Heart right ventricle (tissue), 16 donors: ENCODE measurements at regions not wholly inside any gene's neighbourhood (a gene's known extent, or its start where the extent isn't known, plus 50 kb on each side); places are given as distances from the start of the nearest gene placed in this dataset.
A peak's percentile ranks its signal among the peaks of the same experiment; 100 is the strongest.

ENCODE experiments used
- ATAC-seq, 8 donors: fragments of 200-7000 bp; cut with Tn5 transposase; one replicate each; pipeline ENCODE4 v1.9.1; 2020; ENCODE audit warnings: mild to moderate bottlenecking in 8 of 8, moderate library complexity in 8 of 8, moderate number of reproducible peaks in 1 of 8
- DNase-seq, 2 donors: peaks; one replicate each; pipeline ENCODE4 v3.0.0-alpha.2; 2020
- H3K27ac ChIP-seq, 10 donors: fragments of 200-600 bp; sonication (generic) in 2 of 10; one replicate each; pipeline versions ENCODE4 v1.5.0 to v1.8.0; 2020 to 2022; ENCODE audit warnings: mild to moderate bottlenecking in 3 of 10
- H3K27me3 ChIP-seq, 7 donors: fragments of 200-600 bp; one replicate each; pipeline ENCODE4 v1.8.0; 2021 to 2022; ENCODE audit warnings: mild to moderate bottlenecking in 2 of 7
- H3K36me3 ChIP-seq, 9 donors: fragments of 200-600 bp; sonication (generic) in 1 of 9; one replicate each; pipeline versions ENCODE4 v1.5.0 to v1.8.0; 2020 to 2022; ENCODE audit warnings: mild to moderate bottlenecking in 2 of 9
- H3K4me1 ChIP-seq, 9 donors: fragments of 200-600 bp; sonication (generic) in 1 of 9; one replicate each; pipeline versions ENCODE4 v1.5.0 to v1.8.0; 2020 to 2022; ENCODE audit warnings: mild to moderate bottlenecking in 4 of 9
- H3K4me3 ChIP-seq, 10 donors: fragments of 200-600 bp; sonication (generic) in 2 of 10; one replicate each; pipeline versions ENCODE4 v1.5.0 to v1.8.0; 2020 to 2022; ENCODE audit warnings: mild to moderate bottlenecking in 7 of 10, moderate library complexity in 2 of 10
- H3K9me3 ChIP-seq, 11 donors: fragments of 200-600 bp in 10 of 11; sonication (generic) in 2 of 11; one replicate each; pipeline versions ENCODE4 v1.5.0 to v1.8.0; 2013 to 2022; ENCODE audit warnings: mild to moderate bottlenecking in 2 of 11, control low read depth in 1 of 11, moderate library complexity in 1 of 11
- WGBS, 2 donors: extraction: QIAGEN DNeasy Blood & Tissue Kit; methylation state at CpG; one replicate each; pipeline ENCODE4 v1.1.7; 2013; ENCODE audit warnings: inconsistent platforms in 1 of 2; 5-methylcytosine and 5-hydroxymethylcytosine counted together
- intact Hi-C, 10 donors: fragments of 100-400 bp; cut with DNase I; formaldehyde crosslinking; loops; one replicate each; pipeline versions ENCODE4 v1.11.1 to v1.14.2; 2022
- TF ChIP-seq, protein P1 (sequence below), 9 donors: fragments of 200-600 bp; sonication (generic) in 2 of 9; IDR thresholded peaks; one replicate each; pipeline versions ENCODE4 v1.5.0 to v1.8.0; 2021 to 2022; ENCODE audit warnings: antibody characterized with exemption in 9 of 9, mild to moderate bottlenecking in 5 of 9, moderate library complexity in 1 of 9
- donor health status: Arrhythmogenic right ventricular cardiomyopathy.
- donor health status: ischemic (EF 13 %, LVEDD 7.1; RV severe dilation, severe dysfunction).
- donor health status: healthy with polysubstance abuse.
- donor health status: DM: no; HTN: yes; CAD: no.
- donor health status: DM: no; HTN: no; CAD: no.
- donor health status: ischemic (EF 25% LVEDD 6.9; RV normal size, moderate dysfunction).
- donor health status: ischemic (EF 25% LVEDD 5.7; RV mildly dilated, moderate dysfunction).
- donor health status: healthy.
- donor health status: DM: yes; HTN: yes; CAD: no.
- donor health status: Ischemic cardiomyopathy.
- donor health status: ischemic (EF 35%, LVEDD 5.7; RV mildly dilated, moderate dysfunction).
- donor health status: nonischemic (EF 11% LVEDD 7.7; RV severe dilation, severe dysfunction).
- donor health status: DM: yes; HTN: yes; CAD: no.
- donor health status: PGD.
- donor health status: ischemic (EF 29% LVEDD 5.4; RV normal size, mild dysfunction).
- donor health status: nonischemic (EF 23%, LVEDD 6.1; RV moderate dilation, normal function).

DNA sequence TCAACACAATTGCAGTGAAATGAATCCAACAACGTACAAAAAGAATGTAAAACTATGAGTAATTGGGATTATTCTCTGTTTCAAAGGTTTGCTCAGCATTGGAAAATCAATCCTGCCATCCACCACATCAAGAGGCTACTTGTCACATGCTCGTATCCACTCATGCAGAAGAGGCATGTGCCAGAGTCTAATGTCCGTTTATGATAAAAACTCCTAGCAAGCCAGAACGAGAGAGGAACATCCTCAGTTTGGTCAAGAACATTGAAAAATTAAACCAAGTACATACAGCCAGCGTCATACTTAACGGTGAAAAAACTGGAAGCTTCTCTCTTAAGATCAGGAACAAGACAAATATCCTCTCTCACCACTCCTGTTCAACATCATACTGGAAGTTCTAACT lies 563.9 kb upstream of the TMEM132C start:
- Histone ChIP-seq H3K9me3 (peaks cover 0 to 6% (median 0%) of the 10 kb centered on the region in 11 donors), H3K4me3 (no peak overlapping the region), H3K27ac (no peak overlapping the region), H3K27me3 (peaks cover 0 to 11% (median 0%) of the 10 kb centered on the region in 7 donors), H3K4me1 (no peaks in the 10 kb centered on the region), H3K36me3 (no peaks in the 10 kb centered on the region)
- 68 to 74% methylated on average over 6 of the region's 6 CpGs for WGBS, 2 donors
- DNase-seq, result no peak
- intact Hi-C loops, result no loop called here
- no peak for ATAC-seq
- TF ChIP-seq, protein P1, sequence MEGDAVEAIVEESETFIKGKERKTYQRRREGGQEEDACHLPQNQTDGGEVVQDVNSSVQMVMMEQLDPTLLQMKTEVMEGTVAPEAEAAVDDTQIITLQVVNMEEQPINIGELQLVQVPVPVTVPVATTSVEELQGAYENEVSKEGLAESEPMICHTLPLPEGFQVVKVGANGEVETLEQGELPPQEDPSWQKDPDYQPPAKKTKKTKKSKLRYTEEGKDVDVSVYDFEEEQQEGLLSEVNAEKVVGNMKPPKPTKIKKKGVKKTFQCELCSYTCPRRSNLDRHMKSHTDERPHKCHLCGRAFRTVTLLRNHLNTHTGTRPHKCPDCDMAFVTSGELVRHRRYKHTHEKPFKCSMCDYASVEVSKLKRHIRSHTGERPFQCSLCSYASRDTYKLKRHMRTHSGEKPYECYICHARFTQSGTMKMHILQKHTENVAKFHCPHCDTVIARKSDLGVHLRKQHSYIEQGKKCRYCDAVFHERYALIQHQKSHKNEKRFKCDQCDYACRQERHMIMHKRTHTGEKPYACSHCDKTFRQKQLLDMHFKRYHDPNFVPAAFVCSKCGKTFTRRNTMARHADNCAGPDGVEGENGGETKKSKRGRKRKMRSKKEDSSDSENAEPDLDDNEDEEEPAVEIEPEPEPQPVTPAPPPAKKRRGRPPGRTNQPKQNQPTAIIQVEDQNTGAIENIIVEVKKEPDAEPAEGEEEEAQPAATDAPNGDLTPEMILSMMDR (IDR thresholded peaks at IDR 0.05), result no peak

DNA sequence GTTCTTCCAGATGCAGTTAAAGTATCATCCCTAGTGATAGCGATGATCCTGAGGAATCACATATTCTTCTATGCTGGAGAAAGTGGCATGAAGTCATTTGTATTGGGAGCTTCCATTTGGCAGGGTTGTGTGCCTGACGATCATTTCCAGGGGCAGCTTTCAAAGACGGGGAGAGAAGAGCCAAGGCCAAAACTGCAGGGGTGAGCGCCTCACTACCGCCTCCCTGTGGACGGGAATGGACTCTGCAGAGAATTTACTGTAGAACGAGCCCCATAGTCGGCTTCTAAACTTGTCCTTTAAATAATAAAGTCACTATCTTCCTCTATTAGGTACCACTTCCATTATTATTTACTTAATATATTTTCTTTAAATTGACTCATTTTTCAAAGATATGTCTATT lies 555.9 kb upstream of the TMEM132C start:
- ATAC-seq, result no peak
- no peaks in the 10 kb centered on the region for H3K36me3 ChIP-seq

DNA sequence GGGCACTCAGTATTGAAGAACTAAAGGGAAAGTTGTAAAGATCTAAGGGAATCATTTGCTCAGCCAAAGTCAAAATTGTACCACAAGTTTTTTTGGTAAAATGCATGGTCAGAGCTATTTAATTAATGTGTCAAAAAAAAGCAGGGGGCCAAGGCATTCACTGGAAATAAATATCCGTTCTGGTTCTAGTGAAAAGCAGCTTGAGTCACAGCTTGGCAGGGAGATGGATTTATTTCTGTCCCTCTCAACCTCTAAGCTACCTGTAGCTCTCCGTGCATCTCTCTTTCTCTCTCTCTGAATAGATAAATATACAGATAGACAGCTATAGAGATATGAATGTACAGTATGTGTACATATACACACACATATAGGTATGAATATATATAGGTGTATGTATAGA lies 554.4 kb upstream of the TMEM132C start:
- H3K4me3 ChIP-seq, result no peak overlapping the region
- no peaks in the 10 kb centered on the region for H3K4me1 ChIP-seq
- H3K36me3 ChIP-seq, result no peaks in the 10 kb centered on the region
- ATAC-seq (no peak), DNase-seq (no peak)
- peaks cover 0 to 3% (median 0%) of the 10 kb centered on the region in 11 donors for H3K9me3 ChIP-seq
- H3K27me3 ChIP-seq, result peaks cover 0 to 40% (median 4%) of the 10 kb centered on the region in 7 donors
- TF ChIP-seq, protein P1 (IDR thresholded peaks at IDR 0.05), result no peak
- H3K27ac ChIP-seq, result no peak overlapping the region
- intact Hi-C loops, result no loop called here
- WGBS, 2 donors, result 48 to 65% methylated on average over 2 of the region's 2 CpGs

More for the DNA sequence above, 555.9 kb upstream of the TMEM132C start:
- TF ChIP-seq, protein P1 (IDR thresholded peaks at IDR 0.05), result peak in 3 of 9 donors; percentile 19 to 20 (median 20)
- Histone ChIP-seq H3K4me3 (no peak overlapping the region), H3K27ac (no peak overlapping the region), H3K4me1 (no peaks in the 10 kb centered on the region), H3K9me3 (peaks cover 0 to 3% (median 0%) of the 10 kb centered on the region in 11 donors), H3K27me3 (peaks cover 0 to 40% (median 4%) of the 10 kb centered on the region in 7 donors)
- WGBS, 2 donors, result 43 to 44% methylated on average over 8 of the region's 8 CpGs
- DNase-seq, result no peak
- intact Hi-C loops, result no loop called here

DNA sequence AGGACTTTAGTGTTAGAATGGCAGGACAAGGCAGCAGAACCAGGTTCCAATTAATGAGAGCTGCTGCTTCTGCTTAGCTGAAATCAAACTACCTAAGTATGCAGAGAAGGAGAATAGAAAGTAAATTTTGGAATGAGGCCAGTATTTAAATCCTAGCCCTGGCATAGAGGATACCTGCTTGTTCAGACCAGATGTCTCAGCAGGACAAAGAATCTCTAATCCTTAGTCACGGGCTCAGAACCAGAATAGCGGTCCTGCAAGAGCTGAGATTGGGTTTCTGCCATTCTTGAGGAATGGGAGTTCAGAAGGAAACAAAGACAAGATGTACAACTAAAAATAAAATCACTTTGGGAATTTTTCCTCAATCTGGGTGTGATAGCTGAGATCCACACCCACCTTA lies 550.8 kb upstream of the TMEM132C start:
- 65 to 72% methylated on average over 2 of the region's 2 CpGs for WGBS, 2 donors
- intact Hi-C loops, result no loop called here
- Histone ChIP-seq H3K27me3 (peaks cover 0 to 29% (median 4%) of the 10 kb centered on the region in 7 donors), H3K27ac (no peak overlapping the region), H3K36me3 (no peaks in the 10 kb centered on the region), H3K9me3 (no peaks in the 10 kb centered on the region), H3K4me1 (no peaks in the 10 kb centered on the region), H3K4me3 (no peak overlapping the region)
- ATAC-seq (no peak), DNase-seq (no peak)
- TF ChIP-seq, protein P1 (IDR thresholded peaks at IDR 0.05), result no peak
